GM18499 (cell line): ENCODE measurements at regions not wholly inside any gene's neighbourhood (a gene's known extent, or its start where the extent isn't known, plus 50 kb on each side); places are given as distances from the start of the nearest gene placed in this dataset.
"Not testable (repeated sequence)": the region's sequence is repeated elsewhere in the genome, so short reads cannot be mapped to it uniquely, and the experiment has no call there.

ENCODE experiments used
- ATAC-seq: cut with Tn5 transposase; IDR thresholded peaks from one replicate; pipeline ENCODE4 v1.9.1; 2021; ENCODE audit warnings: moderate number of reproducible peaks; ENCODE audit not compliant: insufficient read depth, unreplicated experiment

DNA sequence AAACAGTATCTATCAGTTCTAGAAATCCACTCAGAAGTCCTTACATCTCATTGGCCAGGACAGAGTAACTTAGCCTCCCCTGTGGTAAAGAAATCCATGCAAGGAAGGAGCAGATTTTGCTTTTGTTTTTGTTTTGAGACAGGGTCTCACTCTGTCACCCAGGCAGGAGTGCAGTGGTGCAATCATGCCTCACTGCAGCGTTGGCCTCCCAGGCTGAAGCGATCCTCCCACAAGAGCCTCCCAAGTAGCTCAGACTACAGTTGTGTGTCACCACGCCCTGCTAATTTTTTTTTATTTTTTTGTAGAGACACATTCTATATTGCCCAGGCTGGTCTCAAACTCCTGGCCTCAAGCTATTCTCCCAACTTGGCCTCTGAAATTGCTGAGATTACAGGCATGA lies 185.1 kb downstream of the NRP2 start:
- no peak for ATAC-seq

DNA sequence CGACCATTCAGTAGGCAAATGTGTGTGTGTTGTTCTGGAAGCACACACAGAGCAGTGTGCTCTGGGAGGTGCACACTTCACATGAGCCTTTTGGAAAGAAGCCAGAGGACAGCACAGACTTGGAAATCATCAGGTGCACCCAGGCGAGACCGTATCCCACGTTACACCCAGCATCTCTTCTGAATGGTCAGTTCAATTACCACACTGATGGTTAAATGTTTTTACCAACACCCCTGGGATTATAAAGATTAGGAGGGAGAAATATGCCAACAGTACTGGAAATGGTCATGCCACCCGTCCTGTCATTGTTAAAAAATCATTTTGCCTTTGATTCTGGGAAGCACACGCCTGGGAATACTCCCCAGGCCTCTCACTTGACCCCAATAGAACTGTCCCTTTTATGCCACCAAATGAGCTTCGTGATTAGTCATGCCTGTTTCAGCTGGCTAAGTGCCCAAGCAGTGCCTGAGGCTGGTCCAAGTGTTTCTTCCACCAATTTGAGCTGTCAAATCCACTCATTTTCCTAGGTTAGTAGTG lies 183.7 kb downstream of the NRP2 start:
- ATAC-seq, result no peak

DNA sequence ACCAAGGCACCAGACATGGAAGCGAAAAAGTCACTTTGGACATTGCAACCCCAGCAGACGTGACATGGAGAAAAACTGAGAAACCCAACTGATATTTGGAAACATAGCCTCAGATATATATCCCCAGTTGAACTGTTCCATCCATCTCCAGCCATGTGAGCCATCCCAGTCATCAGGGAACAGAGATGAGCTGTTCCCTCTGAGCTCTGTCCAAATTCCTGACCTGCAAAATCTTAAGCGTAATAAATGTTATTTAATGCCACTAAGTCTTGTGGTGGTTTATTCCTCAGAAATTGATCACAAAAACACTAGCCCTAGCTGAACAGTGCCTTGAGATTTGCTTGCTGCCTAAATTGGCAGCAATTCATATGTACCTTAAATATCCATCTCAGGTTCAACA lies 182.8 kb downstream of the NRP2 start:
- no peak for ATAC-seq

DNA sequence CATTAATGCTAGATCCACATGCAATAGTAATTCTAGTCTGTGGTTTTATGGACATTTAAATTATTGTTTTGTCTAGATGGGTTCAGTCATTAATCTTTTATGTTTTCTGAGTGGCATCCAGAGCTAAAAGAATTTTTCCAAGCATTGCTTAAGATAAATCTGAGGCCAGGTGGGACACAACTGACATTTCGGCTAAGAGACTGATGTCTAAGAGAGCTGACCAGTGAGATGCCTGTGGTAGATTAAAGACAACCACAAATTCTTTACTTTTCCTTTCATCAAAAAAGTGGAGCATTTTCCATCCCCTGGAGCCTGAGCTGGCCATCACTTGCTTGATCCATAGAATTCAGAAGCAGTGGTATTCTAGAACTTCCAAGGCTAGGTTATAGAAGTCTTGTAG lies 182.2 kb downstream of the NRP2 start:
- ATAC-seq, result no peak

DNA sequence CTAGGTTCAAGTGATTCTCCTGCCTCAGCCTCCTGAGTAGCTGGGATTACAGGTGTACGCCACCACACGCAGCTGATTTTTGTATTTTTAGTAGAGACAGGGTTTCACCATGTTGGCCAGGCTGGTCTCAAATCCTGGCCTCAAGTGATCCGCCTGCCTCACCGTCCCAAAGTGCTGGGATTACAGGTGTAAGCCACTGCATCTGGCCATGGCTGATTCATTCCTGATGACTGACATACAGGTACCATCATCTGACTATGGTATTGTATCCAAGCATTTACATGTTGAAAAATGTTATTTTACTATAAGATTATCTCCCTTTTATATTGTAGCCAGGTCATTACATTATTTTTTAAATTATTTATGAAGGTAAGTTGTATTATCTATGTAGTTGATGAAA lies 180.5 kb downstream of the NRP2 start:
- not testable (repeated sequence) for ATAC-seq

DNA sequence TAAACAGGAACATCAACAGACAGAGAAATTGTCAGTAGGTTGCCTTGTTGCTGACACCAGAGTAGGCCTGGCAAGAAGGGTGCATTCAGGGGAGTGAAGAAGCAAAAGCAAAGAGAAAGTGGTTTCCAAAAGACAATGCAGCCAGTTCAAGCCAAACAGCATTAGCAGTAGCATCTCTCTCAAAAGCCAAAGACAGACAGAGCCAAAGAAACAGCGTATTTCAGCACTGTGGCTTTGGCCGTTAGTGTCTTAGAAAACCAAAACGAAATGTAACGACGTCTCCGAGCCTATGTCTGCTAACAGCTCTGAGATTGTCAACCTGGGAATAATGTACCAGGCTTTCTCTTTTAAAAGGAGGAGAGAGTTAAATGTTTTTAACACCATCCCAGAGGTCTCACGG lies 178.6 kb downstream of the NRP2 start:
- ATAC-seq, result no peak

DNA sequence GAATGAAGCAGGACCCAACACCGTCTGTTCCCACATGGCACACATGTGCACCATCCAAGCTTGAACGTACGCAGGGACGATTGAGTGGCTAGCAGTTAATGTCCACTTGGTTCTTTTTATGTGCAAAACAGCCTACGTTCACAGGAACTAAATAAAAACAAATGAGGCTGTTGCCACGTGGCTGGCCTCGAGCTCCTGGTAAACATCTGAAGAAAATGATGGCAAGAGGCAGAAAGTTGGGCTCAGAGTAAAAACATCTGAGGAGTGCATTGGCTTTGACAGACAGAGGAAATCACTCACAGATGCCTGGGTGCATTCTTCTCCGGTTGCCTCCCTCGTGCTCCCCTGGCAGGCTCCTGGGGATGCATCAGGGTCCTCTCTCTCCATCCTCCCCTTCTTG lies 177.9 kb downstream of the NRP2 start:
- no peak for ATAC-seq

DNA sequence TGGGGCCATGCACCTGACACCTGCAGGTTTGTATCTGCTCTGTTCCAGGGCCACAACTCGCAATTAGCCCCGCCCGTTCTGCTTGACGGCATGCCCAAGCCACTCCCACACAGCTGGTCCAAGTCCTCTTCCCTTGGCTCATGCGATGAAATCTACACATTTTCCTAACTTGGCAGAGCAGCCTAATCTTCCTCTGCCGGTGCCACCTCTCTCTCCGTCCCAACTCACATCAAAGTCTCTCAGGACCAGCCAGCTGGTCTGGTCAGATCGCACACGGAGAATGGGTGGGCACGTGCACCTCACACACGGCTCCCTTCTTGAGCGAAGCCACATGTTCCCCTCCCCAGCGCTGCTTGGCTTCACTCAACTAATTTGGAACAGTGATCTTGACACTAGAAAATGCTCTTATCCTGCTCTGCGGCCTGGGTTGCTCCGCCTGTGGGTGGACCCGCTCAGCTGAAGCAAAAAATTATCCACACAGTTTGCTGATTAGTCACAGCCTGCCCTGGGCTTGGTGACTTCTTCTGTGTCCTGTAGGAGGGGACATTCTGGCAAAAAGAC lies 176.7 kb downstream of the NRP2 start:
- no peak for ATAC-seq

DNA sequence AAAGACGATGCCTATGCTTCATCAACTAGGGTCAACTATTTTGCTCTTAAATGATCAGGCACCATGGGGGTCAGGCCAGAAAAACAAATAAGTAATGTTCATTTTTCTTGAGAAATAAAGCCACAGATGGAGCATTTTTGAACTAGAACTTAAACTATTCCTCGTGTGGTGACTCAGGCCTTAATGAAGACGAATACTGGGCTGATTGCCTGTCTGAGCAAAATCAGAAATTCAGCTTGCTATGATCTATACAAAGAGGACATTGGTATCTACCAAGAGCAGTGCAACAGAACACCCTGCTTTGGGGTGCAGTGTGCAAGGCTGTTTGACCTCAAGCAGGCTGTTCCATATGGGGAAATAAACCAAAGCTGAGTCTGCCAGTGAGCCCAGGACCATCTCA lies 176.0 kb downstream of the NRP2 start:
- no peak for ATAC-seq

DNA sequence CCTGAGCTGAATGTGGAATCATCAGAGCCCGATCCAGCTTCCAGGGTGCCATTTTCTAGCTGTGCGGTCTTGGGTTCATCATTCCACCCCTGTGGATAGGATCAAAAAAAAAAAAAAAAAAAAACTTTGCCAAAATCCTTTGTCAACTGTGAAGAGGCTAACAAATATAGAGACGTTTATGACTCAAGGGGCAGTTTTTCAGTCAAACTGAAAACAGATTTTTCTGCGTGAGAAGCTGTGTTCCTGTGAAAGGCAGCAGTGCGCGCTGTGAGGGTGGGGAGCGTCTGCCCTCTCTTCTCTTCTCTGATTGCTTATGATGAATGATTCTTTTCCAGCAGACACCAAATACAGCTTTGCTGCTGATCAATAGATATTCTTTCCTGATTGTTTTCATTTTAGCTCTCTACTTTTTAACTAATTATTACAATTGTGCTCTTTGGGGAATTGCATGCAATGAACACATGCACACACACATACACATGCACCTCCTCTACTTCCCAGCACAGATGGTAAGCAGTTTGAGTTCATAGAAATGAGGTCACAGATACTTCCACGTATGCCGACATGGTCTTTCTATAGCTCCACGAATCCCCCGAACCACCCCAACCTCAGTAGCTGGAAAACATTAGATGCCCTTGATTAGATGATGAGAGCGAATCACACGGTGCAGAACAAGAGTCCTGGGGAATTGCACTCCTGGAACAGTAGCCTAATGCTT lies 175.4 kb downstream of the NRP2 start:
- ATAC-seq, result peak; percentile 57

DNA sequence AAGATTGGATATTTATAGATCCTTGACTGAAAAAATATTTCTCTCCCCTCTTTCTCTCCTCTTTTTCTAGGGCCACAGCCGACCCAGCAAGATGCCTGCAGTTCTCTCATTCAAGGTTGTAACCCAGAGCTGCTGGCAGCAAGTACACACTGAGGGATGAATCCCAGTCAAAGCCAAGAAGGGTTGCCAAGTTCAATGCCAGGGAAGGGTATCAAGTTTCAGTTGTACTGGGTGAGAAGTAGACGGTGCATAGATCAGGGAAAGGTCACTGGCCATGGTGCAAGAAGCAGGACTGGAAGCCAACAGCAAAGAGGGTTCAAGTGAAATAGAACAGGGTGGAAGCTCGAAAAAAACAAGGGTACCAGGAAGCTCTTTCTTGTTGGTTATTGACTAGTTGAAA lies 170.2 kb downstream of the NRP2 start:
- ATAC-seq, result no peak

DNA sequence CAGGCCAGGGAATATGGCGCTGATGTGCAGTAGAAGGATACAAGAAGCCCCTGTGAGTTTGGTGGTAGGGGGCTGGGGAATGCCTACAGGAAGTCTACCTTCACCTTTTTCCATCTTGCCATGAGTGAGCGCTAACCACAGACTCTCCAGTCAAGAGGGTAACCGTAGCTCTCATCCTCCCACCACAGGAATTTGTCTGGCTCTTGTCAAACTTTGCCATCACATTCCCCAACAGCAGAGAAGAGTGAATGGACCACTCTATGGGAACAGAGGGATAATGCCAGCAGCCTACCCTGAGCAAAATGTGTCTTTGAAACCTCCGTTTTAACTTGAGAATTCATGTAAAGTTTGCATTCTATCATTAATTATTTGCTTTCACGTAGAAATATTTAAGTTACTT lies 168.3 kb downstream of the NRP2 start:
- ATAC-seq, result no peak

DNA sequence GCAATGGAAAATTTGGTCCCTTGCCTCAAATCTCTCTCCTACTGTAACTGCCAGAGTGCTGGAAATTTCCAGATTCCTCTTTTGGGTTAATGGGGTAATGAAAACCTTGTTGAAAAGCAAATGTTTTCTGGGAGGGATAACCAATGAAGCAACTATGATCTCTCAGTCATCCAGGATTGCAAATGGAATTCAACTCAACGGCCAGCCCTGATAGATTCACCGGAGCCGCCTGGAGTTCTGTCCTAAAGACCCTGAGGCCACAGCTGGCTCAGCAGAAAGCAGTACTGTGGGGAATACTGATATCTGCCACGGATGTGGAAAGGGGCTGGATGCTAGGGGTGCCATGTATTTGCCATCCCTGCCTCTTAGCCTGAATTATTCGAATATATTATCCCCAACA lies 167.8 kb downstream of the NRP2 start:
- no peak for ATAC-seq

DNA sequence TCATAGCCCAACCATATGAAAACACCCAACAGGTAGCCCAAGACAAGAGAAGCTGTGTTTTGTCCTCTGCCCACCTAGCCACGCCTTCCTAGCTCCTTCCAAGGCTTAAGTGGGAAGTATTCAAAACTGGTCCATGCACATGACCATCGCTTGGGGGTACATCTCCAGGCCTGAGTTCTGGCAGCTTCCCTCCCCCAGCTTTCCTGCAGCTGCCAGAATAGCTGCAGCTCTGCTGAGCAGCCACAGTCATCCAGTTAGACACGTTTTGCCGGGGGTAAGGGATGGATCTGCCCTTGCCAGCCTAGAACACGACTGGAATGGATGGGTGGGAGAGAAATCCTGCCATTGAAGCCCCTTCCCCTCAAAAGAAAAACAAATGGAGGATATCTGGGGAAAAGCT lies 166.8 kb downstream of the NRP2 start:
- ATAC-seq, result no peak

DNA sequence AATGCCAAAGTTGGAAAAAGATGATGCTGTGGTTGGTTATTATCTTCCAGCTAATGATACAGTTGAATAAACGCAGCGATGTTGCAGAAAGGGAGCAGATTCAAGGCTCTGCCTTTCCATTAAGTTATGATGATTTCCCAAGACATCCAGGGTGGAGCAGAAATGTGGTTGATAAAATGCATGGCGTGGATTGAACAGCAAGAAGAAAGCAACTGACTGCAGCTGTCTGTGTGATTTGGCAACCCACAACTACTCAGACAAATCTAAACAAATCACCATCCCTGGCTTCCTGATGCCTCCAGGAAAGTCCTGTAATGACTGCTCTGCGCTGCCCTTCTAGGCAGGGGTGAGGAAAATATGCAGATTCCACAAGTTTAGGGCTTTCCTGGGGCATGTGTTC lies 166.3 kb downstream of the NRP2 start:
- no peak for ATAC-seq
